Muscle layer of colon (tissue), 2 donors: ENCODE measurements at regions not wholly inside any gene's neighbourhood (a gene's known extent, or its start where the extent isn't known, plus 50 kb on each side); places are given as distances from the start of the nearest gene placed in this dataset.

ENCODE experiments used
- H3K27ac ChIP-seq: one replicate; pipeline ENCODE4 v1.7.0; 2013; ENCODE audit warnings: low read depth, mild to moderate bottlenecking, low read length, moderate library complexity
- H3K27me3 ChIP-seq, 2 donors: one replicate each; pipeline ENCODE4 v1.7.0; 2013; ENCODE audit warnings: low read length in 2 of 2, mild to moderate bottlenecking in 2 of 2; ENCODE audit not compliant: insufficient read depth in 2 of 2, control insufficient read depth in 1 of 2
- H3K36me3 ChIP-seq: one replicate; pipeline ENCODE4 v1.7.0; 2013; ENCODE audit warnings: mild to moderate bottlenecking, low read length; ENCODE audit not compliant: insufficient read depth
- H3K4me1 ChIP-seq: one replicate; pipeline ENCODE4 v1.7.0; 2013; ENCODE audit warnings: mild to moderate bottlenecking, low read length; ENCODE audit not compliant: insufficient read depth
- H3K4me3 ChIP-seq, 2 donors: one replicate each; pipeline ENCODE4 v1.7.0; 2013; ENCODE audit warnings: low read length in 2 of 2, low read depth in 1 of 2, mild to moderate bottlenecking in 1 of 2, moderate library complexity in 1 of 2
- H3K9ac ChIP-seq: one replicate; pipeline ENCODE4 v1.7.0; 2013; ENCODE audit warnings: low read length
- H3K9me3 ChIP-seq: one replicate; pipeline ENCODE4 v1.7.0; 2013; ENCODE audit warnings: mild to moderate bottlenecking, low read length
- donor health status: abdominal sarcoma.
- donor health status: Adenocarcinoma of cecum.

GRCh38 chr2:106981491-106981890 lies 95.5 kb upstream of the ST6GAL2 start:
- Histone ChIP-seq H3K27ac (no peak overlapping the region), H3K4me1 (peaks cover 6% of the 10 kb centered on the region), H3K9ac (no peak overlapping the region), H3K9me3 (no peaks in the 10 kb centered on the region), H3K36me3 (no peaks in the 10 kb centered on the region), H3K27me3 (no peaks in the 10 kb centered on the region), H3K4me3 (no peak overlapping the region)

- Histone ChIP-seq H3K36me3 (no peaks in the 10 kb centered on the region), H3K9ac (no peak overlapping the region), H3K4me1 (peaks cover 4% of the 10 kb centered on the region), H3K27me3 (no peaks in the 10 kb centered on the region), H3K4me3 (no peak overlapping the region), H3K9me3 (no peaks in the 10 kb centered on the region), H3K27ac (no peak overlapping the region)
These were observed 96.4 kb upstream of the ST6GAL2 start for GRCh38 chr2:106982350-106982749.

- Histone ChIP-seq H3K27me3 (no peaks in the 10 kb centered on the region), H3K27ac (no peak overlapping the region), H3K9ac (no peak overlapping the region), H3K36me3 (no peaks in the 10 kb centered on the region), H3K4me3 (no peak overlapping the region), H3K4me1 (no peaks in the 10 kb centered on the region), H3K9me3 (no peaks in the 10 kb centered on the region)
These were observed 97.3 kb upstream of the ST6GAL2 start for GRCh38 chr2:106983305-106983704.

GRCh38 chr2:106988361-106988760 lies 102.4 kb upstream of the ST6GAL2 start:
- H3K36me3 ChIP-seq: no peaks in the 10 kb centered on the region
- H3K9ac ChIP-seq: no peak overlapping the region
- H3K27ac ChIP-seq: no peak overlapping the region
- H3K4me1 ChIP-seq: no peaks in the 10 kb centered on the region
- H3K4me3 ChIP-seq: no peak overlapping the region
- no peaks in the 10 kb centered on the region for H3K27me3 ChIP-seq
- no peaks in the 10 kb centered on the region for H3K9me3 ChIP-seq

- Histone ChIP-seq H3K36me3 (no peaks in the 10 kb centered on the region), H3K27me3 (no peaks in the 10 kb centered on the region), H3K9ac (no peak overlapping the region), H3K4me3 (no peak overlapping the region), H3K27ac (no peak overlapping the region), H3K9me3 (no peaks in the 10 kb centered on the region), H3K4me1 (peaks cover 2% of the 10 kb centered on the region)
These were observed 104.3 kb upstream of the ST6GAL2 start for GRCh38 chr2:106990297-106990696.

- Histone ChIP-seq H3K4me1 (peaks cover 13% of the 10 kb centered on the region), H3K36me3 (no peaks in the 10 kb centered on the region), H3K27me3 (no peaks in the 10 kb centered on the region), H3K4me3 (no peak overlapping the region), H3K27ac (no peak overlapping the region), H3K9me3 (no peaks in the 10 kb centered on the region), H3K9ac (no peak overlapping the region)
These were observed 105.9 kb upstream of the ST6GAL2 start for GRCh38 chr2:106991866-106992265.

GRCh38 chr2:106995556-106995955 lies 109.6 kb upstream of the ST6GAL2 start:
- H3K9me3 ChIP-seq: no peaks in the 10 kb centered on the region
- peaks cover 13% of the 10 kb centered on the region for H3K4me1 ChIP-seq
- H3K9ac ChIP-seq: no peak overlapping the region
- no peaks in the 10 kb centered on the region for H3K36me3 ChIP-seq
- no peak overlapping the region for H3K4me3 ChIP-seq
- H3K27ac ChIP-seq: no peak overlapping the region
- H3K27me3 ChIP-seq: no peaks in the 10 kb centered on the region

GRCh38 chr2:106996171-106996769 lies 110.3 kb upstream of the ST6GAL2 start:
- Histone ChIP-seq H3K27ac (no peak overlapping the region), H3K36me3 (no peaks in the 10 kb centered on the region), H3K4me1 (peaks cover 13% of the 10 kb centered on the region), H3K9me3 (no peaks in the 10 kb centered on the region), H3K4me3 (no peak overlapping the region), H3K9ac (no peak overlapping the region), H3K27me3 (no peaks in the 10 kb centered on the region)

GRCh38 chr2:106997204-106997603 lies 111.2 kb upstream of the ST6GAL2 start:
- H3K9me3 ChIP-seq: no peaks in the 10 kb centered on the region
- H3K27me3 ChIP-seq: no peaks in the 10 kb centered on the region
- peaks cover 13% of the 10 kb centered on the region for H3K4me1 ChIP-seq
- no peak overlapping the region for H3K9ac ChIP-seq
- H3K4me3 ChIP-seq: no peak overlapping the region
- H3K27ac ChIP-seq: no peak overlapping the region
- H3K36me3 ChIP-seq: no peaks in the 10 kb centered on the region

GRCh38 chr2:107001062-107001461 lies 115.1 kb upstream of the ST6GAL2 start:
- Histone ChIP-seq H3K4me1 (peaks cover 4% of the 10 kb centered on the region), H3K4me3 (no peak overlapping the region), H3K27me3 (no peaks in the 10 kb centered on the region), H3K9me3 (no peaks in the 10 kb centered on the region), H3K27ac (no peak overlapping the region), H3K9ac (no peak overlapping the region), H3K36me3 (no peaks in the 10 kb centered on the region)

- no peaks in the 10 kb centered on the region for H3K36me3 ChIP-seq
- H3K4me3 ChIP-seq: no peak overlapping the region
- H3K27me3 ChIP-seq: no peaks in the 10 kb centered on the region
- H3K9ac ChIP-seq: no peak overlapping the region
- no peak overlapping the region for H3K27ac ChIP-seq
- no peaks in the 10 kb centered on the region for H3K4me1 ChIP-seq
- H3K9me3 ChIP-seq: no peaks in the 10 kb centered on the region
These were observed 115.6 kb upstream of the ST6GAL2 start for GRCh38 chr2:107001551-107001950.

GRCh38 chr2:107001964-107002696 lies 116.2 kb upstream of the ST6GAL2 start:
- no peaks in the 10 kb centered on the region for H3K4me1 ChIP-seq
- H3K36me3 ChIP-seq: no peaks in the 10 kb centered on the region
- H3K4me3 ChIP-seq: no peak overlapping the region
- H3K27me3 ChIP-seq: no peaks in the 10 kb centered on the region
- no peak overlapping the region for H3K27ac ChIP-seq
- no peaks in the 10 kb centered on the region for H3K9me3 ChIP-seq
- no peak overlapping the region for H3K9ac ChIP-seq
